ENCODE measurements at regions not wholly inside any gene's neighbourhood (a gene's known extent, or its start where the extent isn't known, plus 50 kb on each side); places are given as distances from the start of the nearest gene placed in this dataset.

DNA sequence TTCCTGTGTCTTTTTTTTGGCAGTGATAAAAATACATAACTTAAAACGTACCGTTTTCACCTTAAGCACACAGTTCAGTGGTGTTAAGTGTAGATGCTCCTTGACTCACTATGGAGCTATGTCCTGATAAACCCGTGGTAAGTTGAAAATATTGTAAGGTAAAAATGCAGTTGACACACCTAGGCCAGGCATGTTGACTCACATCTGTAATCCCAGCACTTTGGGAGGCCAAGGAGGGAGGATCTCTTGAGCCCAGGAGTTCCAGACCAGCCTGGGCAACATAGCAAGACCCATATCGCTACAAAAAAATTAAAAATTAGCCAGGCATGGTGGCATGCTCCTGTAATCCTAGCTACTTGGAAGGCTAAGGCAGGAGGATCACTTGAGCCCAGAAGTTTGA lies 73.6 kb upstream of the COG2 start:
- TF ChIP-seq CTCF (IDR thresholded peaks at IDR 0.05) (no peak), POLR2A (IDR thresholded peaks at IDR 0.05) (no peak)
